Left ventricle myocardium superior (tissue), 1 donor: ENCODE measurements at regions not wholly inside any gene's neighbourhood (a gene's known extent, or its start where the extent isn't known, plus 50 kb on each side); places are given as distances from the start of the nearest gene placed in this dataset.

Source experiments
- ATAC-seq: fragments of 200-7000 bp; cut with Tn5 transposase; one replicate; pipeline ENCODE4 v1.9.1; 2020; ENCODE audit warnings: mild to moderate bottlenecking, moderate library complexity
- DNase-seq: peaks from one replicate; pipeline ENCODE4 v3.0.0-alpha.2; 2020
- intact Hi-C: fragments of 100-400 bp; cut with micrococcal nuclease; formaldehyde crosslinking; loops from one replicate; pipeline ENCODE4 v1.11.0; 2022
- donor health status: DM: no; HTN: yes; CAD: no; lungs with severe emphysema.

GRCh38 chr7:22676385-22676784, 50.6 kb upstream of the IL6 start:
- intact Hi-C loops = no loop called here
- ATAC-seq (no peak), DNase-seq (no peak)

- intact Hi-C loops = no loop called here
- ATAC-seq (no peak), DNase-seq (no peak)
These were observed 51.1 kb upstream of the IL6 start for GRCh38 chr7:22675917-22676343.

GRCh38 chr7:22675421-22675820, 51.6 kb upstream of the IL6 start:
- ATAC-seq (no peak), DNase-seq (no peak)
- intact Hi-C loops = no loop called here

- no peak for DNase-seq
- intact Hi-C loops = loop anchor here (2.0 kb wide), 1 partner anchor 22 kb away; no protein-coding TSS in a partner anchor
- no peak for ATAC-seq
These were observed 53.9 kb upstream of the IL6 start for GRCh38 chr7:22672846-22673680.

- ATAC-seq (no peak), DNase-seq (no peak)
- intact Hi-C loops = no loop called here
These were observed 55.7 kb upstream of the IL6 start for GRCh38 chr7:22671177-22671879.

GRCh38 chr7:22670422-22670815, 56.6 kb upstream of the IL6 start:
- DNase-seq (no peak), ATAC-seq (no peak)
- intact Hi-C loops = no loop called here

GRCh38 chr7:22669692-22670421, 57.1 kb upstream of the IL6 start:
- DNase-seq = no peak
- intact Hi-C loops = no loop called here
- ATAC-seq = no peak

GRCh38 chr7:22668971-22669401, 58.0 kb upstream of the IL6 start:
- intact Hi-C loops = no loop called here
- DNase-seq (no peak), ATAC-seq (no peak)

- DNase-seq (no peak), ATAC-seq (no peak)
- intact Hi-C loops = no loop called here
These were observed 59.3 kb upstream of the IL6 start for GRCh38 chr7:22667562-22668239.

GRCh38 chr7:22667187-22667561, 59.8 kb upstream of the IL6 start:
- DNase-seq (no peak), ATAC-seq (no peak)
- intact Hi-C loops = no loop called here

GRCh38 chr7:22666732-22667131, 60.3 kb upstream of the IL6 start:
- DNase-seq (no peak), ATAC-seq (no peak)
- intact Hi-C loops = no loop called here

GRCh38 chr7:22665923-22666322, 61.1 kb upstream of the IL6 start:
- ATAC-seq (no peak), DNase-seq (no peak)
- intact Hi-C loops = no loop called here

GRCh38 chr7:22664988-22665798, 61.8 kb upstream of the IL6 start:
- DNase-seq (no peak), ATAC-seq (no peak)
- intact Hi-C loops = no loop called here

GRCh38 chr7:22663721-22664120, 63.3 kb upstream of the IL6 start:
- DNase-seq (no peak), ATAC-seq (no peak)
- intact Hi-C loops = no loop called here

GRCh38 chr7:22663357-22663718, 63.7 kb upstream of the IL6 start:
- DNase-seq (no peak), ATAC-seq (peak; percentile 29)
- intact Hi-C loops = no loop called here

- ATAC-seq (no peak), DNase-seq (no peak)
These were observed 64.2 kb upstream of the IL6 start for GRCh38 chr7:22662556-22663356.

GRCh38 chr7:22662036-22662435, 65.0 kb upstream of the IL6 start:
- DNase-seq = no peak
- intact Hi-C loops = no loop called here
- ATAC-seq = no peak

More at GRCh38 chr7:22662556-22663356, 64.2 kb upstream of the IL6 start:
- intact Hi-C loops = no loop called here

GRCh38 chr7:22660732-22661131, 66.3 kb upstream of the IL6 start:
- intact Hi-C loops = no loop called here

More at GRCh38 chr7:22660732-22661131, 66.3 kb upstream of the IL6 start:
- no peak for DNase-seq
- ATAC-seq = no peak
